HFF-Myc (cell line): ENCODE measurements at regions not wholly inside any gene's neighbourhood (a gene's known extent, or its start where the extent isn't known, plus 50 kb on each side); places are given as distances from the start of the nearest gene placed in this dataset.
"Not testable (repeated sequence)": the region's sequence is repeated elsewhere in the genome, so short reads cannot be mapped to it uniquely, and the experiment has no call there.

Experiments
- DNase-seq: peaks from one replicate; pipeline ENCODE4 v3.0.0-alpha.2; 2011; ENCODE audit warnings: low read depth; ENCODE audit errors: extremely low read depth
- H3K4me3 ChIP-seq: replicated peaks from 2 replicates; pipeline ENCODE4 v1.5.1; 2011; ENCODE audit warnings: low read depth, mild to moderate bottlenecking, control low read depth, low read length
- CTCF ChIP-seq: IDR thresholded peaks from 2 replicates; pipeline ENCODE4 v1.5.1; 2012; ENCODE audit warnings: mild to moderate bottlenecking, low read depth, low read length, control low read depth; ENCODE audit errors: missing control alignments

- H3K4me3 ChIP-seq = no peak overlapping the region
- no peak for TF ChIP-seq CTCF
- DNase-seq = no peak
These were observed 626.1 kb upstream of the ID4 start for GRCh38 chr6:19210849-19211590.

GRCh38 chr6:19214231-19214630 lies 622.9 kb upstream of the ID4 start:
- no peak overlapping the region for H3K4me3 ChIP-seq
- no peak for TF ChIP-seq CTCF
- DNase-seq = no peak

DNA sequence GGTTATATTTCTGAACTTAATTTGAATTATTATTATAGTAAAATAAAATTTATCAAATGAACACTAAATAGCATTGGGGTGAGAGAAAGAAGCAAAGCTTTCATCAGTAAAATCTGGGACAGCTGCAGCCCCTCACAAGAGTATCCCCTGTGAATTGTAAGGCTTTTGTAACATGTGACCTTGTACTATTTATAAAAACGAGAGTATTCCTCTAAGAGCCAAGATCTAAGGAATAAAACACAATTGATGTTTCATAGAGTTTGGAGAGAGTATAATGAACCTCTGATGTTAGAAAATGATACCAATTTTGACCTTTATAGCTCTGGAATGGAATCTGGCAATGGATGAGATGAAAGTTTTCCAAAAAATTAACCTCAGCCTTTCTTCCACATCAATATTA lies 617.2 kb upstream of the ID4 start:
- no peak for DNase-seq
- no peak overlapping the region for H3K4me3 ChIP-seq
- no peak for TF ChIP-seq CTCF

DNA sequence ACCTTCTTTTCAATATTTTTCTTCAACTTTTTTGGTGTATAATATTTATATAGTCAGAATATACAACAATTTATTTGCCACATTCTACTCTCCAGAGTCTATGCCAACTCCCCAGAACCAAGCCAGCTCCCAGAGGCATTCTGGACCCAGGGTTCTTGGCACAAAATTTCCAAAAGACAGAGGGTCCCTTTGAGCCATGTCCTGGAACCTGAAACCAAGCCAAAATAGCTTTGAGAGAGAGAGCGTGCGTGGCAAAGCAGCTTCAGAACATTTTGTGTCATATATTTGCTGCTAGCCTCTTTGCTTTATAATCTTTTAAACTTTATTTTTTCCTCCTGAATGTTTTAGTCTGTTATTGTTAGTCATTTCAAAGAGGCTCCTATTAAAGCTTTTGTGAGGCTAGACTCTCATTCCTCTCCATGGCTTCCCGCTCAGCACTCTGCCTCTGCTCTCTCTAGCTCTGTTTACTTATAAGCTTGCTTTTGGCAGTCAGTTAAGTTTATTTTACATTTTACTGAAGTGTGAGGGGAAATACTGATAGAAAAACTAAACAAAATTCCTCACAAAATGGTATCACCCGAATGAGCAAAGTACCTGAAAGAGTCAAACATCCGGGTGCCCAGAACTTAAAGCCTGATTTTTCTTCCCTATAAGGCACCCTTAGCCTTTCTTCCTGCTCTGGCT lies 605.1 kb upstream of the ID4 start:
- DNase-seq = no peak
- TF ChIP-seq CTCF = no peak
- no peak overlapping the region for H3K4me3 ChIP-seq

DNA sequence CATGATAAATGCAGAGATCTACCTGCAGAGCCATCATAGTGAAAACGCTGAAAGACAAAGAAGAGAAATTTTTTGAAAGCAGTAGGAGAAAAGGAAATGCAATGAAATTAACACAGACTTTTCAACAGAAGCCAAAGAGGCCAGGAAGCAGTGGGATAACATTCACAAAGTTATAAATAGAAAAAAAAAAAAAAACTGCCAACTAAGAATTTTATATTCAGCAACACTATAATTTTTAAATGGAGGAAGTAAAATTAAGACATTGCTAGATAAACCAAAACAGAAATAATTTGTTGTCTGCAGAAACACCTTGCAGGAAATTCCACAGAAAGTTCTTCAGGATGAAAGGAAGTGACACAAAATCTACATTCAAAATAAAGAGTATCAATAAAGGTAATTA lies 591.5 kb upstream of the ID4 start:
- no peak for TF ChIP-seq CTCF
- H3K4me3 ChIP-seq = no peak overlapping the region
- no peak for DNase-seq

GRCh38 chr6:19247181-19247580 lies 590.0 kb upstream of the ID4 start:
- H3K4me3 ChIP-seq, DNase-seq: not testable (repeated sequence)

- not testable (repeated sequence) for DNase-seq
These were observed 581.0 kb upstream of the ID4 start for GRCh38 chr6:19256123-19256522.

GRCh38 chr6:19261642-19262041 lies 575.5 kb upstream of the ID4 start:
- no peak for DNase-seq
- no peak overlapping the region for H3K4me3 ChIP-seq
- TF ChIP-seq CTCF = no peak

More at GRCh38 chr6:19256123-19256522, 581.0 kb upstream of the ID4 start:
- H3K4me3 ChIP-seq = not testable (repeated sequence)
